GM19438 (cell line): ENCODE measurements at regions not wholly inside any gene's neighbourhood (a gene's known extent, or its start where the extent isn't known, plus 50 kb on each side); places are given as distances from the start of the nearest gene placed in this dataset.

Experiments used
- ATAC-seq: cut with Tn5 transposase; IDR thresholded peaks from one replicate; pipeline ENCODE4 v1.9.1; 2021; ENCODE audit warnings: low read depth; ENCODE audit not compliant: unreplicated experiment

DNA sequence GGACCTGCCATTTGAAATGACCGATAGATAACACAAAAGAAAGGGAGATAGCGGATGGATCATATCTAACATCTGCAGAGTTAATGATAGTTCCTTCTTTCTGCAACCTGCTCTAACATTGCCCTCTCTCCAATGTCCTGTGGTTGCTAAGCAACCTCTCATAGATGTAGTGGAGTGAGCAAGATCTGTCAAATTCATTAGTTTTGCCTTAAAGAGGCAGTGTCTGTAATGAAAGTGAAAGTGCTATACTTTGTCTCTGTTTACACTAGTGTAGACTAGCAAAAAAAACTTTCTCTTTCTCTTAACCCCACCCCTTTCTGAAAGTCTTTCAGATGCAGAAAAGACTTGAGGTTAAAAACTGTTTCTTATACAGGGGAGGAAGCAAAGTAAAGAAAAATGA lies 1196.9 kb downstream of the SORCS3 start:
- ATAC-seq, result peak; percentile 93

DNA sequence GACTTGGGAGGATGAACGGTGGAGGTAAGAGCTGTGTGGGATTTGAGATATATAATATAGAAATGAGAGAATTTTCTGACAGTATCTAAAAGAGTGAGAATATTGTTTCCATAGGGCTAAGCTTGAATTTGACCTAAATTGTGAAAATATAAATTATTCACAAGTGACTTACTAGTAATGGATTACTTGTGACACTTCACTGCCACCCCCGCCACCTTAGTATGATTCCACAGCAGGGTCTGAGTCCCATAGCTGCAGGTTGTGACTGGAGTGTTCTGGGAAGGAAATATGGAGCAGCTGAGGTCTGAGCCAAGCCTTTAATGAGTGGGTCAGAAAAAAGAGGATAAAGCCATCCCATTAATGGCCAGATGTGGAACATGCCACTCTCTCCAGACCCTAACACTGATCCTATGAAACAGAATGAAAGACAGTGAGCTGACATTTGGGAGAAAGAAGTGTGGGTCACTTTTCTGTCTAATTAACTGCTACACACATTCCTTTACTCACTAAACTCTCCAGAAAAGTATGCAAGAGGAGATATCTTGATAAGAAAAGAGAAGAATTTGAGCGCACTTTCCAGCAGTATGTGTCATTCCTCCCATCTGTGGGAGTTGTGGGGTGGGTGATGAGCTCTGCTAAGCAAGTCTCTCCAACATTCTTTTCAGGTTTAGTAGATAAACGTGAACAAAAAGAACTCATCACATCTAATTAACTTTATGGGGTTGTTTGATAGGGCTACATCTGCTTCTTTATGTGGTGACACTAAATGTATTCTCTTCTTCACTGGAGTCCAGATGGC lies 1193.4 kb downstream of the SORCS3 start:
- no peak for ATAC-seq

DNA sequence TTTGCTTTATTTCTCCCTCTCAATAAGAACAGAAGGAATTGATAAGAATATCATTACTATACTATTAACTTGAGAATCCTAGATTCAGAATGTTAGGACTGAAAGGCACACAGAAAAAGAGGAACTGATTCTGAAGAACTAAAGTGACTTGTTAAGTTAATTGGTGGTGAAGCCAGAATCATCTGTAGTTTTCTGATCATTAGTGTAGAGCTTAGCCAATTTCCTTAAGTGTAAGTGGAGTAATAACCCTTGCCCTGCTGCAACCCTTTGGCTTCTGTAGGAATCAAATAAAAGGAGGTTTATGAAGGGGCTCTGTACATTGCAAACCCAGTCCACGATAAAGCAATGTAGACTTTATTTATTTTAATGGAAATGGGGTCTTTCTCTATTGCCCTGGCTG lies 1186.0 kb downstream of the SORCS3 start:
- no peak for ATAC-seq

DNA sequence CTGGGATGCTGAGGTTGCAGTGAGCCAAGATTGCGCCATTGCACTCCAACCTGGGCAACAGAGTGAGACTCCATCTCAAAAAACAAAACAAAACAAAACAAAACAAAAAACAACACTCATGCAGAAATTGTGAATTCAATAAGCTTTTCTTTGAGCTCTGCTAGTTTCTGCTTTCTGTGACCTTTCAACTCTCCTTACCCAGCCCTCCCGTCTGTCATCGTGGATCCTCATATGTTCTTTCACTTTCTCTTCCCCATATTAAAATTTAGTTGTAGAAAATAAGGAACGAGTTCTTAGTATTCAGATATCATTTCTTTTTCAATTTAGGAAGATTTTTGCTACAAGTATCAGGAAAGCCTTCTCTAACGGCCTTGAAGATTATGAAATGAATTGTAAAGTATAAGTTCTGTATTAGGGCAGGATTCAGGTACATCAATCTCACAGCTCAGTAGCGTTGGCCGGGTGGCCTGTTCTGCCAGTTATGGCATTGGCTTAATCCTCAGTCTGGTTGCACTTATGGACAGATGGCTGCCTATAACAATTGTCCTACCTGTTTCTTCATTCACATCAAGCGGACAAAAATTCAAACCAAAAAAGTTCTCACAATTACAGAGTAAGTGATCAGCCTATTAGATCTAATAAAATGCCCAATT lies 1167.0 kb downstream of the SORCS3 start:
- ATAC-seq, result no peak

DNA sequence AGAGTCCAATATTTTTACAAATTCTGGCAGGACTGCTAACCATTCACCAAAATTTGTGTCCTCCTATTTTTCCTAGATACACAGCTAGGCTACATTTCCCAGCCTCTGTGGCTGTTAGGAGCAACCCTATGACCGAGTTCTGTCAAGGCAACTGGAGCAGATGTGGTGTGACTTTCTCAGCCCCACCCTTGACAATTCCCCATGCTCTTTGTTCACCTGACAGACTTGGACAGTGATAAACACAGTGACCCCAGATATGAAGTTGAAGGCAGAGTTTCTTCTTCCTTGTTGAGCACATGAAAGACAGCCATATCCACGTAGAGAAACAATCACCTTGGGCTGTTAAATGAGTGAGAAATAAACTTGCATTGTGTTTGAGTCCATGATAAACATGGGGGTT lies 1162.1 kb downstream of the SORCS3 start:
- ATAC-seq, result no peak

DNA sequence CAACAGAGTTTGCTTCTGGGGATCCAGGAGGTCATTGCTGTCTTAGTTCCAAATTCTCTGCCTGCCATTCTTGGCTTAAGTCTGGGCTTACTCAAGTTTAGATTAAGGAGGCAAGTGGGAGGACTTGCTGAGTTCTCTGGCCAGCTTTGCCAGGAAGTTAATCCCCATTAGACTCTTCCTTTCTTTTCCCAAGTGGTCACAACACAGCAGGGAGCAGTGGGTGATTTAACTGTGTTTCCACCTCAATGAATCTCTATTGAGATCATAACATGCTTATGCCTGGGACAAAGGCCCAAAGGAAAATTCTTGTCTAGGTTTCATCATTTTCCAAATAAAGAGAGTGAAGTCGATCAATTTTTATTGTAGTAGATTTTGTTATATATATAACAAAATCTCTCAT lies 1159.6 kb downstream of the SORCS3 start:
- no peak for ATAC-seq

DNA sequence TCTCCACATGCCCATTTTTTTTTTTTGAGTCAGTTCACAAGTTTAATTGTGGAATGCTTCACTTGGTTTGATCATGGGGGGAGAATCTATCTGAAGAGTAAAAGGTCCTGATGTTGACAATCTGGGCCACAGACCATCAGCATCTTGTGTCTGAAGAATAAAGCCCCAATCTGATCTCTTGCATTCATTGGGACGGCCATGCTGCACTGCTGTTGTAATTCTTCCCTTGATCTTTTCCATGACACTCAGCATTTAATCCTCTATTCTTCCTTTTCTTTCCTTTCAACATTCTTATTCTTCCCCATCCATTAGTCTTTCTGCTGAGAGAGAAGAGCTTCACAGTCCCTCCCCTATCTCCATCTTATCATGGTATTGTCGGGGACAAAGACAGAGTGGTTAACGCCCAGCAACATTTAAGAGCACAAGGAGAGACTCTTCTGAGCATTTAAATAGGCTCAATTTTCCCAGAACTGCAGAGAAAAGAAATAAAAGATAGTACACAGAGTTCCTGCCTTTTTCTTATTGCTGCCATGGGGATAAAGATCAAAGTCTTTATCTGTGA lies 1157.3 kb downstream of the SORCS3 start:
- no peak for ATAC-seq

DNA sequence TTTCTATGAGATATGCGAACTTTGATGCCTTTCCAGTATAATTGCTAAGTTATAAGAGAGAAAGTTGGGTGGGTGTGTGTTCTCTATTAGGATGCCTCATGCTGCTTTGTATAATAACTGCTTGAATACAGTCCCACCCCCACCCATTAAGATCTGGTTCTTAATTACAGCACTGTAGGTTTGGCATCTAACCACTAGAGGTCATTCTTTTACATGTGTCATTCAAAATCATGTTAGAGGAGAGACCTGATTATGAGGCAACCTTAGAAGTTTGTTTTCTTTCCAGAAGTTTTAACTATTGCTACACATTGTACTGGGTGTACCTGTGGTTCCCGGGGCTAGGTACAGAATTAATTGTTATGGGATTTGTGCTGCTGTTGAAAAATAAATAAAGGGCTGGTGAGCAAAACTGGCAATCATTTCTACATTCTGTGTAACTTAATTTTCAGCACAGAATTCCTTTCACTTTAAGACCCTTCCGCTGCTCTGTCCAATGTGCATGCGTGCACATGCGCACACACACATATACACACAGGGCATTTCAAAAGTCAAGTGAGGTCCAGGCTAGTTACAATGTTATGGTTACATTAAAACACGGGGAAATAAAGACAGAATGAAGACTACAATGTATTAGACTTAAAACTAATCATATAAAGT lies 1156.3 kb downstream of the SORCS3 start:
- no peak for ATAC-seq

DNA sequence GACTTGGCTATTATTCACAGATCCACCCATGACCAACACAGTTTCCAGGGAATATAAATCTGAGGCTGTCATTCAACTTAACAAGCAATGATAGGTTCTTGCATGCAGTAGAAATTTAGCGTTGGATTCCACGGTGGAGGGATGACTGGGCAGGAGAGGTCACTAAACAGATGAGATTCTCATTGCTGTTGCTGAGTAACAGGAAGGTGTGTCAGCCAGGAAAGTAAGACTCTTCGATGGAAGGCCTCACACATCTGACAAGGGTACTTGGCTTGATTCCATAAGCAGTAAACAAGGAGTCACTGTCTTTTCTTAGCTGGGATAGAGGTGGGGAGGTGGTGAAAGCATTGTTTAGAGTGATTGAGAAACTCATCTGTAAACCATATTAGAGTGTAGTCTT lies 1152.0 kb downstream of the SORCS3 start:
- no peak for ATAC-seq

DNA sequence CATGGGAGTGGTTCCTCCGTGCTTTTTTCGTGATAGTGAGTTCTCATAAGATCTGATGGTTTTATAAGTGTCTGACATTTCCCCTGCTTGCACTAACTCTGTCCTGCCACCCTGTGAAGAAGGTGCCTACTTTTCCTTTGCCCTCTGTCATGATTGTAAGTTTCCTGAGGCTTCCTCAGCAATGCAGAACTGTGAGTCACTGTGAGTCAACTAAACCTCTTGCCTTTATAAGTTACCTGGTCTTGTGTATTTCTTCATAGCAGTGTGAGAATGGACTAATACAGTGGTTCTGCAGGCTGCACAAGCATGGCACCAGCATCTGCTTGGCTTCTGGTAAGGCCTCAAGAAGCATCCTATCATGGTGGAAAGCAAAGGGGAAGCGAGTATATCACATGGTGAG lies 1144.6 kb downstream of the SORCS3 start:
- no peak for ATAC-seq

DNA sequence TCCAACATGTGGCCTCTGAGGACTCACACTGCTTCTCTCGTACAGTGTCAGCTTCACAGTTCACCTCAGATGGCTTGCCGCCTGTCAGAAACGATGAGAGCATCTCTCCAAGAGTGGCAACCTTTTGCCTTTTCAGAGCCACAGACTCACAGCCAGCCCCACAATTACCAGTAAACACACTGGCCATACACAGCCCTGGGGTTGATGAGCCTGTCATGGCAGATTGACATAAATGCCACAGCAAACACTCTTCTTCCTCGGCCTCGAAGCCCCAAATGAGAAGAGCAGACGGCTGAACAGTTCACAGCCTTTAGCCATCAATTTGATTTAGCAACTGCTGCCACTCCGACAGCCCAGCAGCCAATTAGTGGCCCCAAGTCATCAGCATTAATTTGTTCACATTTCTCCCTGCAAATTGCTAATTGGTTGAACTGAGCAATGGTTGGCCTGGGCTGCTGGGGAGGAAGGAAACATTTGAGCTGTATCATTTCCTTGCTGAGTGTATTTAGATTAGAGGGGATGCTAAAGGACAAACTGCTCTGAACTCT lies 1142.9 kb downstream of the SORCS3 start:
- ATAC-seq, result no peak

DNA sequence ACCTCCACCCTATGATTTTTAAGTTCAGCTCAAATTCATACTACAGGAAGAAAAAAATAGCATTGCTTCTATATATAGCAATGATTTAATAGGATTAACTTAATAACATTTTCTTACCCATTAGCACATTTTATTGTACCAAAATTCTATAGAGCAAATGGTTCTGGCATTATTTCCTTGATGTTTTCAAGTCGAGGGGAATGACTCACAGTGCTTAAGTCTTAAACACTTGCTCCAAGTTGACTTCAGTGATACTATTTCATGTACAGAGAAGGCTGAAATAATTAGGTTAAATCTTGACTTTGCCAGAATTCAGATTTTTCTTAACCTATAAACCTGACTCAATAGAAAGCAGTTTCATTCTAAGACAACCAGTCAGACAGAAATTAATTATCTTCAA lies 1133.8 kb downstream of the SORCS3 start:
- ATAC-seq, result no peak

DNA sequence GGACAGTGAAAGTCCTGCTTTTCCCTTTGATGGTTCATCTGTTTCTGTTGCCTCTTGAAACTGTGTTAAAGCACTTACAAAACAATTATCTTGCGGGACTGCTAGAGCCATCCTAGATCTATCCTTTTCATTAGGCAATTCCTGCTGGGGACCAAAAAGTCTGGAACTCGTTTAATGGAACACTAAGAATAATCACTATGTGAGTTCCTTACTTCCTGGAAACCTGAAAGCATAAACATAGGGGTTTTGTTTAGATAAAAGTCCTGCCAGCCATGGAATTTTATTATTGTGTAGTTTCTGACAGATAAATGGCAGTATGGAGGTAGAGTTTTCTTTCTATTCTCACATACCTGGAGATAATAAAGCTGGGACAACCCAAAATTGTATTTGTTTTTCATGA lies 1133.3 kb downstream of the SORCS3 start:
- ATAC-seq, result no peak

DNA sequence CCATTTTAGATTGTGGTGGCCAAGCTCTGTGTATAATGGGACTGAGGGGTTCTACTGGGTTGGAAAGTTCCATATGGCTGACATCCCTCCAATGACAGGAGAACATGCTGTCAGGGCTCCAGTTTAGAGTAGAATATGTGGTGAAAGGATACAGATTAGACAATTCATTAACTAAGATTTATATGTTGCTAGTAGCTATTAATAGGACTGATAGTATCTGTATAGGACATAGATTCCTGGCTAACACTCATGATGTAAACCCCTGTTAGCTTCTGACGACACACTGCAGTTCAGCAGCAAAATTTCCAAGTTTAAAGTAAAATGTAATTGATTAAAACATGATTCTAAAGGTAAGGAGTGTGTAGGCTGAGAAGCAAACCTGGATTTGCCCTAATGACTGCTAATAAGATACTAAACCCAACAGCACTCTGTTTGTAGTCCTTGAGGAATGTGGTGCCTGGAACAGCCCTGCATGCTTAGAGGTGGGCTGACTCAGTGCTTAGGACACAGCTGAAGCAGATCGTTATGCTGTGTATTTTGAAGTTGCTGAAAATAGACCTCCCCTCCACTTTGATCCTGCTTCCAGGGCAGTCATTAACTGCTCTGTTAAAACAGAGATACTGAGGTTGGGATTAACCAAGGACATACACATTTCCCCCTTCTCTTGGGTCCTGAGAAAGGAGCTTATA lies 1129.6 kb downstream of the SORCS3 start:
- no peak for ATAC-seq

DNA sequence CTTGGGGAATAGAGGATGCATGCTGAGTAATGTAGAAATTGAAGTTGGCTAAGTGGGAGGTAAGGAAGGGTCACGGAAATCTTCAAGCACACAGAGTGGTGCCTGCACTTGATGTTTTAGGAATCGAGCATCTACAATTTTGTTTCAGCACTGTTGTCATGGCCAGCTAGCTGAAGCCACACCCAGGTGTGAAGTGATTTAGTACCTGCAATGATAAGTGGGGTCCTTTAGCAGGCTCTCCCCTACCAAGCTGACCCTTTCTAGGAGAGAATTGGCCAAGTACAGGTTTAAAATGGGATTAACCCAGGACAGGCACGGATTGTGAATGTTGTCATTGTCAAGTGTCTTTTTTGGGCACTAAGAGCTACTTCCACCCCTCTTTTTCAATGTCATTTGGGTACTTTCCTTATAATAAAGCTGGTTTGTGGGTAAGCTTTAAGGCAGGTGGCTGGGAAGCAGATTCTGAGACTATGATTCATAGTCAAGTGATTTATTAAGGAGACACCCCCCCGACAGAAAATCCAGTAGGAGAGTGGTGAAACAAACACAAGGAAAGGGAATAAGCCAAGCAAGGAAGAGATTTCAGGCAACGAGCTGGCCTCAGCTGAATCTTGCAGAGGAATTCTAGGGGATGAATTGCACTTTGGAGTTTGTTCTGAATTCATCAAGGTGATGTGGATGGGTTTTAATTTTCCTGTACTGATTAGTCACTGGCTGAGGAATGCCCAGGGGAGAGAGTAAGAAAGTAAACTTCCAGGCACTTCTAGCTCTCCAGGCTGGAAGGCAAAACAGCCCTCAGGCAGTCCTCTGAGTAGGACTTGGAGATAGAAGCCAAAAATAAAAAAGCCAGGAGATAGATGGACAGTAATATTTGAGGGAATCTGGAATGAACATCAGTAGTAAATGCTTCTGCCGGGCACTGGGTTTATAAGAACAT lies 1128.4 kb downstream of the SORCS3 start:
- ATAC-seq, result no peak

DNA sequence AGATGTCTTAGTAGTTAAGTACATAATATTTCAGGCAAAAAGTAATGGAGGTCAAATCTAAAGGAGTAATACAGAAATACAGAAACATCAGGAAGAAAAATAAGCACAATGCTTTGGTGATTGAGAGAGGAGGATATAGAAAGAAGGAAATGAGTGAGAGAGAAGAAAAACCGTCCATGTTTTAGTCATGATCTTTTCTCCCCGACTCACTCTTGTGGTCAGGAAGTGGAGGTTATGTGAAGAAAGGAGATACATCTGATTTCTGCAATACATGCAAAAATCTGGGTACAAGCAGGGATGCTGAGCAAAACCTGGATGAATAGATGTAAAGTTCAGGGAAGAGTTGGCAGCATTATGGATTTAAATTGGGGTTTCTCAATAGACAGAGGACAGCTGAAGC lies 1122.5 kb downstream of the SORCS3 start:
- ATAC-seq, result no peak

DNA sequence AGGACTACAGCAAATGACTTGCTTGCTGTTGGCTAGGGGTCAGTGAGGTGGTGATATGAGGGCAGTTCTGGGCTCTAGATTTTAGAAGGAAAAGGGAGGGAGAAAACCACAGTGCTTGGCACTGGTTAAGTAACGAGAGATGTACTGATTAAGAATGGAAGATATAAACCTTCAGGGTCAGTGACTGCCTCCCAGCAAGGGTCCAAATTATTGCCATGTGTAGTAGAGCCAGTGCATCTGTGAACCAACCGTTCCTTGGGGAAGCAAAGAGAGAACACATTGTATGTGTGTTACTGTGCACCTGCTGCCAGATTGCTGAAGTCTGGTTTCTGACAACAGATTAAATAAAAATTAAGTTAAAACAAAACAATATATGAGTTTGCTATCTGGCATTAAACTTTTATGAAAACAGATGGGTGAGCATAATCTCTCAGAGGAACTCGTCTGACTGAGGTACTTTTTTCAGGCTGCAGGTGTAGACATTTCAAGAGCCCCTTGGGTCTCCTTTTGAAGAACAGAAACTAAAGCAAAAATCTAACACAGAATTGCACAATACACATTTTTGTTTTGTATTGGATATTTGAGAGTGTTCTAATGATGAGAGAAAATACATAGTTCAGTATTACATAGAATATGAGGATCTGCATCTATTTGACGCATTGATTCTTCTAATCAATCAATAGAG lies 1120.6 kb downstream of the SORCS3 start:
- no peak for ATAC-seq

DNA sequence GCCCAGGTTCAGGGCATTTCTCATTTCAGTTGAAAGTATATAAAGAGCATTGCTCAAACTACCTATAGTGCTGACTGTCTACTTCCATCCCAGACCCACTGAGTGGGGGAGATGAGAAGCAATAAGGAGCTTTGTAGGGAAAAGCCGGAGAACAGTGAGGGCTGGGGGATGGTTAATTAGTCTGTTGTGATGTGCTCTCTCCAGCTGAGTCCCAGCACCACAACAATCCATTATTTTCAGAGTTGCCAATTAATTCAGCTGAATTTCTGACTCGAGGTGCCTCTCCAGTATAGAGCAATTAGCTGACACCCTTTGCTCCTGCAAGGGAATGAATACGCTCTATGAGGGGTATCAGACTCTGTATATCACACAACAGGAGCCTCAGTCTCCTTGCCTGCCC lies 1118.6 kb downstream of the SORCS3 start:
- no peak for ATAC-seq
